Spinal cord (tissue), 9 donors: ENCODE measurements at regions not wholly inside any gene's neighbourhood (a gene's known extent, or its start where the extent isn't known, plus 50 kb on each side); places are given as distances from the start of the nearest gene placed in this dataset.

Source experiments
- DNase-seq, 6 donors: peaks; one replicate each; pipeline versions ENCODE4 v3.0.0 to v3.0.0-alpha.2; 2013 to 2015; ENCODE audit warnings: low spot score in 6 of 6, low read depth in 4 of 6
- H3K27ac ChIP-seq: one replicate; pipeline ENCODE4 v1.5.1; 2013; ENCODE audit warnings: low read depth, low read length, control low read depth
- H3K27me3 ChIP-seq: one replicate; pipeline ENCODE4 v1.6.1; 2013; ENCODE audit warnings: low read length; ENCODE audit not compliant: control insufficient read depth, insufficient read depth
- H3K36me3 ChIP-seq: one replicate; pipeline ENCODE4 v1.6.1; 2013; ENCODE audit warnings: low read length; ENCODE audit not compliant: control insufficient read depth, insufficient read depth
- H3K4me1 ChIP-seq: one replicate; pipeline ENCODE4 v1.6.1; 2013; ENCODE audit warnings: low read length; ENCODE audit not compliant: control insufficient read depth, insufficient read depth
- H3K4me3 ChIP-seq: one replicate; pipeline ENCODE4 v1.5.1; 2013; ENCODE audit warnings: low read depth, low read length, control low read depth
- H3K9me3 ChIP-seq: one replicate; pipeline ENCODE4 v1.6.1; 2013; ENCODE audit warnings: low read length; ENCODE audit not compliant: control insufficient read depth, insufficient read depth
- WGBS: methylation state at CpG from one replicate; pipeline ENCODE4 v1.1.5; 2013; ENCODE audit warnings: missing lambda C conversion rate; ENCODE audit not compliant: insufficient coverage; 5-methylcytosine and 5-hydroxymethylcytosine counted together
- donor health status: healthy.

DNA sequence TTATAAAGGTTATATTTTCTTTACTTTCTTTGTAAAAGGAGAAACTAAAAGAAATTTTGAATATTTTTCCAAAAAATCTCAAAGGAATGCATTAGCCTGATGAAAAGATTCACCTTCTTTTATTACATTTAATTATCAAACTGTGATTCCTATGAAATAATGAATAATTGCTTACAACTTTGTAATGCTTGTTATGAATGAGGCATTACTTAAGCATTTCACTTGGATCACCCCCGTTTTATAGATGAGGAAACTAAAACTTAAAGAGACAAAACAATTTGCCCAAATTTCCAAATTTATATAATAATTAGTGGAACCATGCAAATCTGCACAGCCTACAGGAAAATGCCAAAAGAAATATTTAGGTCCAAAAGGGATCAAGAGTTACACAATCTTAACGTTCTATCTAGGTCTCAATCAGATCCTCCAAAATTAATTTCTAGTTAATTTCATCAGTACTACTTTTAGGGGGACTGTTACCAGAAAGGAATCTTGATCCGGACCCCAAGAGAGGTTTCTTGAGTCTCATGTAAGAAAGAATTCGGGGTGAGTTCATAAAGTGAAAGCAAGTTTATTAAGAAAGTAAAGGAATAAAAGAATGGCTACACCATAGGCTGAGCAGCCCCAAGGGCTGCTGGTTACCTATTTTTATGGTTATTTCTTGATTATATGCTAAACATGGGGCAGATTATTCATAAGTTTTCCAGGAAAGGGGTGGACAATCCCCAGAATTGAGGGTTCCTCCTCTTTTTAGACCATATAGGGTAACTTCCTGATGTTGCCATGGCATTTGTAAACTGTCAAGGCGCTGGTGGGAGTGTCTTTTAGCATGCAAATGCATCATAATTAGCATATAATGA, 288.0 kb downstream of the ADGB start:
- DNase-seq, result no peak
- Histone ChIP-seq H3K4me3 (no peak overlapping the region), H3K36me3 (no peaks in the 10 kb centered on the region), H3K9me3 (no peaks in the 10 kb centered on the region), H3K27me3 (no peaks in the 10 kb centered on the region), H3K27ac (no peak overlapping the region), H3K4me1 (no peaks in the 10 kb centered on the region)
- WGBS, result 96% methylated on average over 2 of the region's 5 CpGs

DNA sequence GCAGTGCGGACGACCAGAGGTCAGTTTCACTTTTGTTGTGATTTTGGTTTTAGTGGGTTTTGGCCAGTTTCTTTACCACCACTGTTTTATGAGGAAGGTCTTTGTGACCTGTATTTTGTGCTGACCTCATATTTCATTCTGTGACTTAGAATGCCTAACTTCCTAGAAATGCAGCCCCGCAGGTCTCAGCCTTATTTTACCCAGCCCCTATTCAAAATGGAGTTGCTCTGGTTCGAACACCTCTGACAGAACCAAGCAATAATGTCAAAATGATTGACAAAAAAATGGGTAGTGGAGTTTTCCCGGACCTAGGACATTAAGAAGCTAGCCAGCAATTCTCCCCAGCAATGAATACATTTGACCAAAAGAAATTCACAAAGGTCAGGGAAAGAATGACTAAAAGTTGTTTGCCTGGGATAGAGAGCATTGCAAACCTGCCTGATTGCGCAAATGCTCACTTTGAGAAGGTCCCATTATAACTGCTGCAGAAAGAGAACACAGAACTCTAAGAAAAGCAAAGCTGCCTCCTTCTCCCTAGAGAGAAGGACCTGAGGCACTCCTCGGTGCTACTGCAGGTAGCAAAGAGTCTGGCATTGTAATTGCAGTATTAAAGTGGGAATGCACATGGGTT, 288.8 kb downstream of the ADGB start:
- DNase-seq, result no peak
- 74% methylated on average over 2 of the region's 7 CpGs for WGBS
- Histone ChIP-seq H3K4me3 (no peak overlapping the region), H3K36me3 (no peaks in the 10 kb centered on the region), H3K4me1 (no peaks in the 10 kb centered on the region), H3K27ac (no peak overlapping the region), H3K27me3 (no peaks in the 10 kb centered on the region), H3K9me3 (no peaks in the 10 kb centered on the region)

DNA sequence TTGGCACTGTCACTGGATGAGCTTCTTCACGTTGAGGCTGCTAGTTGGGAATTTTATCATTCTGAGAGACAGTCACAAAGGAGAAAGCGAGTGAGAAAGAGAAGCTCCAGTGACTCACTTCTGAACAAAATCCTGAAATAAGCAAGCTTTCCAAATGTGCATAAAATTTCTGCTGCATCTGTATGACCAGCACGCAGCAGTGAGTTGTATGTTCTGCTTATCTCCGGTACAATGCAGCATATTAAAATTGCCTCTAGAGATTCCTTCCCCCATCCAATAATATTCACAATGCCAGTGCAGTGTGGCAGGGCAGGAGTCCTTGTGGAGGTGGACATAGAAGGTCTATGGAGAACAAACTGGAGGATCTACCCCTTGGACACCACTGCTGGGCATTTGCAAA, 290.5 kb downstream of the ADGB start:
- no peak for DNase-seq
- WGBS, result 79% methylated on average over 2 of the region's 4 CpGs
- H3K9me3 ChIP-seq, result no peaks in the 10 kb centered on the region
- no peaks in the 10 kb centered on the region for H3K27me3 ChIP-seq
- no peaks in the 10 kb centered on the region for H3K36me3 ChIP-seq
- no peaks in the 10 kb centered on the region for H3K4me1 ChIP-seq
- H3K27ac ChIP-seq, result no peak overlapping the region
- H3K4me3 ChIP-seq, result no peak overlapping the region

DNA sequence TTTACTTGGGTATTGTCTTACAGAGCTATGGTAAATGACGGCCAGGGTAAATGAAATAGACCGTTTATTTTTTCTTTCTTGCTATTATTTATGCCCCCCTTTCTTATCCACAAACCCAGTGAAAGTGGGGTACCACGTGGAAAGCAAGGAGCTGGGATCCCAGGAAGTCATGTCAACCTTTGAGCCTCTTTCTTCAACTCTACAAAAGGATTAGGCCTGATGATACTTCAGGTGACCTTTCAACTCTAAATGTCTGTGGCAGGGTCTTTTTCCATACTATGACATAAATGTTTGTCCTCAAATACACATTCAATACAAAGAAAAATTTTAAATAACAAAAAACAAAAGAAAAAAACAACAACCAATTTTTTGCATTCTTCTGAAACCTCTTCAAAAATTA, 291.4 kb downstream of the ADGB start:
- H3K4me3 ChIP-seq, result no peak overlapping the region
- DNase-seq, result no peak
- no peaks in the 10 kb centered on the region for H3K36me3 ChIP-seq
- no peaks in the 10 kb centered on the region for H3K9me3 ChIP-seq
- no peaks in the 10 kb centered on the region for H3K4me1 ChIP-seq
- WGBS, result 83% methylated on average over 1 of the region's 3 CpGs
- no peak overlapping the region for H3K27ac ChIP-seq
- no peaks in the 10 kb centered on the region for H3K27me3 ChIP-seq

DNA sequence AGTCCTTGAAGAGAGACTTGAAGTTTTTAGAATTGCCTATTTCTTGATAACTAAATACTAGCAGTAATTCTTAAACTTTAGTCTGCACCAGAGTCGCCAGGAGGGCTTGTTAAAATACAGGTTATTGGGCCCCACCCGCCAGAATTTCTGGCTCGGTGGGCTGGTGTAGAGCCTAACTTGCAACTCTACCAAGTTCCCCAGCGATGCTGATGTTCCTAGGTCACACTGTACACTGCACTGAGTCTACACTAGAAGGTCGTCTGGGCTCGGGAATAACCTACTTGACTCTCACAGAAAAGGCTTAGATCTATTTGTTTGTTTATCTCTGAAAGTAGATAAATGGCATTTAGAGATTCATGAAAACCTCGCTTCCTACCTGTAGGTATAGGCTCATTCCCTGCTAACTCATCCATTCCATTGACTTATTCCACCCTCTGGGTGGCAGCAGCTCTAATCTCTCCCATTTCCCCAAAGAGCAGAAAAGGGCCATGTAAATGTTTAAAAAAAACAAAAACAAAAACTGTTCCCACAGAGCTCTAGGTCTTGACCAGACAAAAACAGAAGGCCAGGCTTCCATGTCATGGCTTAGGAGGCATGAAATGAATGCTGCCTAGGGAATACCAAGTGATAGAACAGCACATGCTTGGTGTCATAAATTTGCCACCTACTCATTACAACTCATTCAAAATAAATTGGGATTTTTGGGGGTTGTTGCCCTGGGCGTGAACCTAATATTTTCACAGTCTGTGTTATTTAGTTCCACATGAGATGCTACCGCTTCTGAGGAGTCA, 292.1 kb downstream of the ADGB start:
- DNase-seq, result no peak
- H3K36me3 ChIP-seq, result no peaks in the 10 kb centered on the region
- H3K9me3 ChIP-seq, result no peaks in the 10 kb centered on the region
- no peaks in the 10 kb centered on the region for H3K4me1 ChIP-seq
- WGBS, result 90% methylated on average over 6 of the region's 9 CpGs
- no peaks in the 10 kb centered on the region for H3K27me3 ChIP-seq
- H3K27ac ChIP-seq, result no peak overlapping the region
- no peak overlapping the region for H3K4me3 ChIP-seq

DNA sequence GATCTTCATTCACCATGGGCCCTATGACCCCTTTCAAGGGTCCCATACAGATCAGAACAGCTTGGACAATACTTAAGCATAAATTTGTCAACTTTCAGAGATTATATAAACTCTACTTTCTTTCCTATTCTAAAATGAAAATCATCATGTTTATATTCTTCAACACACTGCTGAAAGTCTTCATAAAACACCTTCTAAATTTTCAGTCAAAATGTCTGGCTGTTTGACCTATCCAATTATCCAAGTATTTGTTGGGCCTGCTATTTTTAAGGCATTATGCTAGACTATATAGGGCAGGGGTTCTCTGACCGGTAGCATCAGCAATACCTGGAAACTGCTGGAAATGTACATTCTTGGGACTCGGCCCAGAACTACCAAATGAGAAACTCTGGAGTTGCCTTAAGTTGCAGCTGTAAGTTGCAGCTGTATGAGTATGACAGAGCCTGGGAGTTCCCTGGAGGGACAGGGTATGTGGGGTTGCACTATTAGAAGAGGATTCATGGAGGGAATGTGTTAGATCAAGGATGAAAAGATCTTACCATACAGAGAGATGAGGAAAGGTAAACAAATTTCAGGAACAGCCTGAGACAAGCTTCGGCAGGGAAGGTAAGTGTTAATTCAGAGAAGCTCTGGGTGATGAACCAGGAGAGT, 293.0 kb downstream of the ADGB start:
- Histone ChIP-seq H3K36me3 (no peaks in the 10 kb centered on the region), H3K4me1 (no peaks in the 10 kb centered on the region), H3K27ac (no peak overlapping the region), H3K27me3 (no peaks in the 10 kb centered on the region), H3K9me3 (no peaks in the 10 kb centered on the region), H3K4me3 (no peak overlapping the region)
- DNase-seq, result no peak
- WGBS, result 97% methylated on average over 3 of the region's 3 CpGs

DNA sequence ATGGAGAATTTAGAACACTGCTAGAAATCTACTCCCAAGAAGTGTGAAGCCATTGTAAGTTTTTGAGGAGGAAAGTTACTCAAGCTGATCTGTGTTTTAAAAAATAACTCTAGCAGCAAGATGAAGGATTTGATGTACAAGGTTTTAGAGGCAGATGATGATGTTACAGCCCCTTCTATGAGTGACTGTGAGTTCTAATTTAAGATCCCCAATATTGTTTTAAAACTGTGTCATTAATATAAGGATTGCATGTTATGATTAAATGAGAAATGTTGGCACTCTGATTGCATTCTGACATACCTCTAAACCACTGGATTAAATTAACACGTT, 293.5 kb downstream of the ADGB start:
- Histone ChIP-seq H3K27me3 (no peaks in the 10 kb centered on the region), H3K4me1 (no peaks in the 10 kb centered on the region), H3K27ac (no peak overlapping the region), H3K36me3 (no peaks in the 10 kb centered on the region), H3K4me3 (no peak overlapping the region), H3K9me3 (no peaks in the 10 kb centered on the region)
- DNase-seq, result no peak
- no CpG with 5 or more reads among the region's 1 CpG for WGBS

DNA sequence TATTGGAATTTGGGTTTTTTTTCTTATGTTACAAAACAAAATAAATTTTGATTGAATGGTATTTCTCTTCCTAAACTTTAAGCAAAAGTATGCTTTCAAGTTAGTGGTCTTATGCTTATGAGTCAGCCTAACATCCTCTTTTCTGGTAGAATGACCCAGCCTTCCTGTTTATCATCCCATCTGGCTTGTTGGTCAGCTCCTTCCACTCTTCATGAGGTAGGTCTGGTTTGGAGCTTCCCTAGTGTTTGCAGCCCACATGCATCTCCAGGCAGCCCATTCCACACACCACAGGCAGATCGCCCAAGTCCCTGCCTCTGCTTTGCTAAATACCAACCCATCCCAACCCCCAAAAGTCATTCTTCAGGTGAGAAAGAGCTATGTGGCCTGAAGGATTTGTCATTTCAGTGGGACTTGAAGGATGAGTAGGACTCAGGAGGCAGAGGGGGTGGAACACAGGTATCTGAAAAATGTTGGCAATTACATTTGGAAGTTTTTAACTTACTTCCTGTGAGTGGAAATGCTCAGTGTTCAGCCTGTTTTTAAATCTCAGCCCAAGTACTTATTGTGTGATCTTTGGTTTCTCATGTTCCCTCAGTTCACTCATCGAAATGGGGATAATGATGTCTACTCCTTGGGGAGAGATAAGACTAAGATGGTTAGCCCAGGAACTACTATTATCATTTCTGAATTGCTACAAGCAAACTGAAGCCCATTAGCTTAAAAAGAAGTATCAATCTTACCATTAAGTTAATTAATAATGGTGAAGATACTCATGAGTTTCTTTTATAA, 294.0 kb downstream of the ADGB start:
- no peak overlapping the region for H3K27ac ChIP-seq
- no peak for DNase-seq
- H3K9me3 ChIP-seq, result no peaks in the 10 kb centered on the region
- H3K4me1 ChIP-seq, result no peaks in the 10 kb centered on the region
- no peaks in the 10 kb centered on the region for H3K27me3 ChIP-seq
- H3K4me3 ChIP-seq, result no peak overlapping the region
- WGBS, result no CpG with 5 or more reads among the region's 2 CpGs
- no peaks in the 10 kb centered on the region for H3K36me3 ChIP-seq

DNA sequence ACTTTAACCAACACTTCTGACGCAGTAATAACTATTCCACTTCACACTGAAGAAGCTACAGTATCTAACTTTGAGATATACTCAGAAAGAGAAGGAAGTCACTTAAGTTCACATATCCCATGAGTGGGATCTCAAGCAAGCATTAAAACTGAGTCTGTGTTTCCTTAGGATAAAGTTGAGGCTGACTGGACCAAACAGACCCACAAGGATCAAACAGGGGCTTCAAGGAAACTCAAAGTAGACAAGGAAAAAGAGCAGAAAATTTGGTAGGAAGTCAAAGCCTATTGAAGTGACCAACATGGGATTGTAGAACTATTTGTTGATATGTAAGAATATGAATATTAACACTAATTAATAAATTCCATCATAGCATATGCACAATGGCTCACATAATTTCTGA, 294.9 kb downstream of the ADGB start:
- WGBS, result no CpG with 5 or more reads among the region's 1 CpG

More for the DNA sequence above, 294.9 kb downstream of the ADGB start:
- Histone ChIP-seq H3K4me1 (no peaks in the 10 kb centered on the region), H3K36me3 (no peaks in the 10 kb centered on the region), H3K27me3 (no peaks in the 10 kb centered on the region), H3K4me3 (no peak overlapping the region), H3K27ac (no peak overlapping the region), H3K9me3 (no peaks in the 10 kb centered on the region)
- DNase-seq, result no peak
